HG03280 (cell line): ENCODE measurements at regions not wholly inside any gene's neighbourhood (a gene's known extent, or its start where the extent isn't known, plus 50 kb on each side); places are given as distances from the start of the nearest gene placed in this dataset.

Source experiments
- ATAC-seq: cut with Tn5 transposase; IDR thresholded peaks from one replicate; pipeline ENCODE4 v1.9.1; 2021; ENCODE audit warnings: mild to moderate bottlenecking, moderate library complexity; ENCODE audit not compliant: unreplicated experiment

DNA sequence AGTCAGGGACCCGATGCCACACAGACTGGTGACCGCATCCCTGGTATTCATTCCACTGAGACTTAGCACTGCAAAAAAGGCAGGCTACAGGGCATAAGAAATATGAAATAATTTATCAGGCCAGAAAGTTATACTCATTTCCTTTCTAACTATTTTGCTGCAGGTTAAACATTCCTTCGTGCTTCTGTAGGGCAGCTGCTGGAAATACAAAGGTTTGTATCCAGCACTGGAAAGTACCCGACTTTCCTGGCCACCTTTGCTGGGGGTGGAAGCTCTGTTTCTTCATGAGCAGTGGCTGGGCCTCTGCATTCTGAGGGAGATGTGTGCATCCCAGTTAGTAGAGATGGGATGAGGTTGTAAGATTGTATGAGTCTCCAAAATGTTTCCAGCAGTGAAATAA lies 478.6 kb upstream of the WWC1 start:
- ATAC-seq, result no peak

DNA sequence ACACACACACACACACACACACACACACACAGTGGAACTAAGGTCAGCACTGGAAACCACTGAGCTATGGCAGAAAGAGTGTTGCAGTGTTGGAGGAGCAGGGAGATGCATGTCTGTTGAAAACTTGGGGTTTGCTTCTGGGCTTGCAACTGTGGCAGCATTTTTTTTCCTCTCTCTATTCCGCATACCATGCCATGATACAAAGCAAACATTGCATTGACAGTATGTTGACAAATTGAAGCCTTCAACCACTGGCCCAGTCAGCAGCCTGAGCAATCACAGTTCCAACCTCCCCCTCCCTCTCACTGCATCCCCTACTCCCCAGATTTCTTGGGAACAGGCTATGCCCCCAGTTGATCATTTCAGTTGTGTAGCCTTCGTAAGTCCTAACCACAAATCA lies 478.1 kb upstream of the WWC1 start:
- no peak for ATAC-seq

DNA sequence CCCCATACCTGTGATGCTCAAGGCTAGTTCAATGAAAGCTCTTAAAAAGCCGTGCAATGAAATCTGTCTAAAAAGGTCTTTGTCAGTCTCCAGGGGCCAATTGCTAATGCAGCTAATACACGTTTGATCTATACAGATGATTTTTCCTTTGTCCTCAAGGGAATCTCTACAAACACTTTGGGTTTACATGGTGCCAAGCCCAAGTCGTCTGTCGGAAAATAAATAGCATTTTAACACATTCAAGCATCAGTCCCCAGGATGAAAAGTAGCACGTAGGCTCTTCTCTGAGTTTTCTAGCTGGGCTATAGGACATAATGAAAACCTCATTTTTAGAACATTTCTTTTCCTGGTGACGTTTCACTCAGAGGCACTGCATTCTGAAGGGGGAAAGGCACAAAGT lies 477.4 kb upstream of the WWC1 start:
- no peak for ATAC-seq

DNA sequence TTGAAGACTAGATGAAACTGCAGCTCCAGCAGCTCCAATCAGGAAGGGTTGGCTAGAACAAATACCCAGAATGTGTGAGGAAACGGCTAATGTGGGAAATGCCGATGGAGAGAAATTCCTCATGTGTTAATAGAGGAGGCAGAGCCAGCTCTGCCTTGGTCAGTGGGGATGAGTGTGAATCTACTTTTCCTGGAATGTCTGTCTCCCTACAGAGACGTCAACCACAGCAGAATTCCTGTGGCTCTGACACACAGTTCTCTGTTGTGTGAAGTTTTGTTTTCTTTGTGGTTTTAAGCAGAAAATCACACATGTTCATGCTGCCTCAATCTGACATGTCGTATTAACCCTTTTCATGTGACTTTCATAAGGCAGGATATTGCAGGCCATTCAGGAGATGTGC lies 476.6 kb upstream of the WWC1 start:
- no peak for ATAC-seq

DNA sequence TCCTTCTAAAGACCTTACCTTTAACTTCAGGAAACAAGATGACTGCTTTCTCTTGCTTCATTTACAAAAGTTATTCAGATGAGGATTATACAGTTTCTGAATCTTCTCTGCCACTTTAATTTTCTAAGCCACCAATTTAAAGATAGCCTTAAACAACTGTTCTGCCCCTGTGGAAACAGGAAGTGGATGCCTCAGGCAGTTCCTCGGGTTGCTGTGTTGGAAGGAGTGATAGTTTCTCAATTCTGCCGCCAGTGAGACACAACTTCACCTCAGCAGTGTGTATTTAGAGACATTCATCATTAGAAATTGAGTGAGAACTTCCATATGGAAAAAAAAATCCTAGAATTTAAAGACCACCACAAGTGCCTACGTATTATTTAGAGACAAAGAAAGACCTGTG lies 475.1 kb upstream of the WWC1 start:
- no peak for ATAC-seq

DNA sequence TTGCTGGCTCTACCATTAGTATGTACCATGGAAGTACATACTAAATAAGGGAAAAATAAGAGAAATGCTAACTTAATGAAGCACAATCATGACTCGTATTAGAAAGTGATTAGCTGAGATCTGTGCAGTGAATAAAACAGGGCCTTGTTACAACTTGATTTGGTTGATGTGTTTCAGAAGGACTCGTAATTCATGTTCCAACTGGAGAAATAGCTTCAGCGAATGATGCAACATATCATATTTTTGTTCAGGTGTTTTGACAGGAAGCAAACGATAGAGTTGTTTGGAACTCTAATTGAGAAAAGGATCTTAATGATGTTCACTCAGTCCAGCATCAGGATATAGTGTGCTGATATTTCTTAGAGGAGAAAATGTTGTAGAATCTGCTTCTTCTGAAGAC lies 474.6 kb upstream of the WWC1 start:
- no peak for ATAC-seq

DNA sequence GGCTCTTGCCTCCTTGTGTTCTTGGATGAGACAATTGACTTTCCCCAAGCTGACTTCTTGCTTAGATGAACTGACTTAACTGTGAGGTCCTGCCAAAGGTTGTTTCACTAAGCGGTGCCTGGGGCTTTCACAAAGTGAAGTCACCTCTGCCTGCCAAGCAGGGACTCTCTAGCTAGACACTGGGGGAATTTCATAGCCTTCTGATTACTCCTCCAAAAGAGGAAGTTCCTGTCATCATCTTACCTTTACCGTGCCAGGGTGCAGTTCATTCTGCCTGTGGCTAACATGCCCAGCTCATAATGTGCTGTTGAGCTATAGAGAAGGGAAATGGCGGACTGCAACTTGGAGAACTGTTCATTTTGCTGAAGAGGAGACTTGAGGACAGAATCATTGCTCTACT lies 472.0 kb upstream of the WWC1 start:
- peak; percentile 72 for ATAC-seq

DNA sequence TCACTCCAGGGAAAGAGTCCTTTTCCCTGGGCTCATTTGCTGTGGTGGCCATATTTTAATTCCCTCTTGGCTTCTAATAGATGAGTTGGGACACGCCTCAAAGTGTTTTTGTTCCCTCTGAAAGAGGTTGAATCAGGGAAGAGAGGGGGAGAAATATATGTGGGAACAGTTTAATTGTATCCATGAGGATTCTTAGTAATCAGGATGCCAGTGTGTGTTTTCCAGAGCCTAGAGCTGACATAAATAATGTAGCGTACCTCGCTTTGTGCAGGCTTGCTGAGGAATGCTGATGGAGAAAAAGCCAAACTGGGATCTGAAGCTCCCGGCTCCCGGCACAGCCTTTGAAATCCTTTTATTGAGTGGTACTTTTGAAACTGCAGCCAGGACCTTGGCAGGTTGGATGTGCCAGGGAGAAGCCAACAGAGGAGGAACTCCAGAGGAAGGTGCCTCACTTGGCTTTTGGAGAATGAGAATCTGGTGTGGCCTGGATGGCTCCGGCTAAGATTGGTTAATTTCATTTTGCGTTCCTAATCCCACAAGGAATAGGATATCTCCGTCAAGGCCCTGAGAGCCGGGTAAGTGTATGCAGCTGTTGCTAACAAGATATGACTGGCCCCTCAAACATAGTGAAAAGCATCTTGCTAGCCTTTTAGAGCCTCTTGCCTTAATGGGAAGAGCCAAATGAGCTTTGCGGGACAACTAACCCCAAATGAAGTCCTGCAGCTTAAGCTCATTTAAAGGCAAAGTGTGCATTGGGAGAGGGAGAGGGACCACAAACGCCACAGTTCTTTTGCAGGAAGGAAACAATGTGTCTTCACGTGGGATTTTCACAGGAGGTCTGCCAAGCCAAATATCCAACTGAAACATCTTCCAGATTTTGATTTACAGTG lies 471.1 kb upstream of the WWC1 start:
- ATAC-seq, result no peak

DNA sequence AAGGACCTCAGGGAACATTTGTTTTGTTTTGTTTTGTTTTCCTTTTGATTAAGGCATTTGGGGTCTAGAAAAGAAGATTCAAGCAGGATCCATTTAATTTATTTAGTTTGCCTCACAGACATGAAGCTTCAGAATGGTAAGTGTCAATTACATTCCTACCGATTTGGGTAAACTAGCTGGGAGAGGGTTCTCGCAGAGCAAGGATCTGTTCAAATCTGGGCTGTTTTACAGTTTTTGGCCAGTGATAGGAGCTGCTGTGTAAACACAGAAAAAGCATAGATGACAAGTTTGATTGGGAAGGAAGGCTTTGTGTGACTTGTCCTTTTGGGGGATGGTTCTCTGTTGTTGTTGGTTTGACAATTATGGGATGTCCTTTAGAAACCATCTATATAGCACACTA lies 470.3 kb upstream of the WWC1 start:
- no peak for ATAC-seq

DNA sequence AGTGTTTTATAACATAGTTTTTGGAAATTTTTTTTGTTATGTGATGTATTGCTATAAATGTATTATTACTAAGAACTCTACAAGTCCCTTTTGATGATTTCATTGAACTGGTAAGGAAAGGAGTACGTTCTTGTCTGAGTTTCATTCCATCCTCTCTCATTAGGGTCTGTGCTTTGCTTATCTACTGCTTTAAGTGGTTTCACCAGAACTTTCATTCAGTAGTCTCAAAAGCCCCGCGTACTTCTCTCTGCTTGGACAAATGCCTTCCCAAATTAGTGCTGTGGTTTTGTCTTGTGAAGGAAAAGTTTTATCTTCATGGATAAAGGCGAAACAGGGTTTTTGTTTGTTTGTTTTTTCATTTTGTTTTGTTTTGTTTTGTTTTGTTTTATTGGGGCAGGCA lies 469.8 kb upstream of the WWC1 start:
- no peak for ATAC-seq

DNA sequence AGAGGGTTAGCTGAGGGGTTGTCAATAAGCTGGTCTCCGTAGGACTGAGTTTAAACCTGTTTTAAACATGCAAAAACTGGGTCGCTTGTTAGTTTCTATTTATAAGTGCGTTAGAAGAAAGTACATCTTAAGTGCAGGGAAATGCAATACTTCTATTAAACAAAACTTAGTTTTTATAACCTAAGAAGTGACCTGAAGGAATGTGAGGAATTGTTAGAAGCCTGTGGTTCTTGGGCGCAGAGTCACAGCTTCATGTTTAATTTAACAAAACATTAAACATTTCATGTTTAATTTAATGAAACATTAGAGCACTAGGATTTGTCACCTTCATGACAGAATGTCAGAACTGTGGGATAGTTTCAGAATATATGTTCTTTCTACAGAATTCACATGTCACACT lies 469.2 kb upstream of the WWC1 start:
- no peak for ATAC-seq

DNA sequence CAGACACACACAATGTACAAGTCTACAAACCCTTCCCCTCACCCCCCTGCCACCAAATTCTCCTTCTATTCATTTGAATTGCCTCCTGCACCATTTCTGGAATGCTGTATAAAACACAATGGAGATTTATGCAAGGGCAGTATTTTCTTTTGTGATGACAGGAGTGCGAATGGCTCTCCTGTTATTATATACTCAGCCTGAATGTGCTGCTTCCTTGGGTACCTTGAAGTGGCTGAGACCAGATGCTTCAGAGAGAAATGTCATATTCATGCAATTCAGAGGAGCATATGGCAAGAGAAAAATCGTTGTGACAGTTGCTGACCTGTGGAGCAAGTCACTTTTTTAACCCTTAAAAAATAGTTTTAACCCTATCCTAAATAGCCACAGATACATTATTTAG lies 468.0 kb upstream of the WWC1 start:
- no peak for ATAC-seq

DNA sequence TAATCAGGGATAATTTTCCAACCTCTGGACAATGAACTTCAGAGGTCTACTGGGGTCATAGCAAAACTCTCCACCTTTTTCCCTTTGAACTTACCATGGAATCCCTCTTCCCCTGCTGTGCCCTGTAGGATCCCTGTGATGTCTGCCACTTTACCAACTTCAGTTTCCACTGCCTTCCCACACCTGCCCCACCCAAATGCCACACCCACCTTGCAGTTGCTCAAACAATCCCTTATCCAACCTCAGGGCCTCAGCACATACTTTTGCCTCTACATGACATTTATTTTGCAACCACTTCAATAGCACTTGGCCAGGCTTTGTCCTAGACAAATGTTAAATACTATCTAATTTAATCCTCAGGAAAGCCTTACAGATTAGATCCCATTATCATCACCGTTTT lies 463.7 kb upstream of the WWC1 start:
- no peak for ATAC-seq

DNA sequence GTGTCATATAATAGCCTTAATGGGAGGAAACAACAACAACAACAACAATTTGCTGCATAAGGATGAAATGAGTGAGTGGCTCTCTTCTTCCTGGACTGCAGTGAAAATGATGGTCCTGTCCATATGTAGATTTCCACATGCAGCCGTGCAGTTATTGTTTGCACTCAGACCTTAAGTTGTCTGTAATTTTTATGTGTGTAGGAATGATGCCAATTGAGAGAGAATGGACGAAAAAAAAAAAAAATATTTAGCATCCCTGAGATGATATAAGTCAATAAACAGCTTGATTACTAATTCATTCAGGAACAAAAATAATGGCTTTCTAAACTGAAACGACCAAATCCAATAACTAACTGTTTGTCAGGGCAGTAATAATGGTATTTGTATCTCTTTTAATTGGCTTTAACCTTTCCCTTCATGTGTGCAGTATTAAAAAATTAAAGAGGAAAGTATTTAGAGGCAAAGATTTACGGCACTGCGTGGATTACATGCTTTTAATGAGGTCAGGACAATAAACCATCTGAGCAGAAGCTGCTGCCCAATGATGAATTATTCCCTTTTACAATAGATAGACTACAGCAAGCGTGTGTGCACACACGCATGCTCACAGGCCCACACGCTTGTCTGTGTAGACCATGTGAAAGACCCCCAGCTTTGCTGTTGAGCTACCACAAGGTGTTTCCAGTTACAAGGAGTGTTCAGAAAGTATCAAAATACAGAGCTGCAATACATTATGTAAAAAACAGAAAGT lies 459.5 kb upstream of the WWC1 start:
- no peak for ATAC-seq

DNA sequence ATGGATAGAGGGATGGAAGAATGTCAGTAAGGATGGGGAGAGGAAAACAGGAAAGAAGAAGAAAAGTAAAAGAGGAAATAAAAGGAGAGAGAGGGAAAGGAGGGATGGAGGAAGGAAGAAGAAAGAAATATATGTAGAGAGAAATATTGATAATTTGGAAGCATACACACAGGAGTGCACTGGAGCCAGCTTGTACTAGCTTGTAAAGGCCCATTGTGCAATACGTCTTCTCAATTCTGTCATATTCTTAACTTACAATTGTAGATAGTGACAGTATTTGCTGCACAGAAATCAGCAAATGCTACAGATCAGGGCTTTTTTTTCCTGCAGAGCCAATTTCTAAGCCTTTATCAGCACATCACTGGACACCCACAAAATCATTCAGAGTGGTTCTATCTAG lies 458.8 kb upstream of the WWC1 start:
- ATAC-seq, result no peak

DNA sequence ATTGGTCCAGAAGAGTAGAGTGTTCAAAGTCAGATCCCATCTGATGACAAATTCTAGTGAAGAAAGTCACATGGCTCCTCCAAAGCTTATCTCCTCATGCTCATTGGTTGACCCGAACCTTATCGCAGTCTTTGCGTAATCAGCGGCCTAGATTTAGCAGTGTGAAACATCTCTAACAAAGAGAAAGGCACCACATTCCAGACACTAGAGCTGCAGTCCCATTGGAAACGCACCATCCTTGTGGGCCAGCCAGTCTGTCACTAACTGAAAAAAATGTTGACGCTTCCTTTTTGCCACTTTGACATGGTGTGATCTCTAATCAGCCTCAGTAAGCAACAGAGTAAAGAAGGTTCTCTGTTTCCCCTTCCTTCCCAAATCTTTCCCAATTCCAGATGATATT lies 458.0 kb upstream of the WWC1 start:
- no peak for ATAC-seq

DNA sequence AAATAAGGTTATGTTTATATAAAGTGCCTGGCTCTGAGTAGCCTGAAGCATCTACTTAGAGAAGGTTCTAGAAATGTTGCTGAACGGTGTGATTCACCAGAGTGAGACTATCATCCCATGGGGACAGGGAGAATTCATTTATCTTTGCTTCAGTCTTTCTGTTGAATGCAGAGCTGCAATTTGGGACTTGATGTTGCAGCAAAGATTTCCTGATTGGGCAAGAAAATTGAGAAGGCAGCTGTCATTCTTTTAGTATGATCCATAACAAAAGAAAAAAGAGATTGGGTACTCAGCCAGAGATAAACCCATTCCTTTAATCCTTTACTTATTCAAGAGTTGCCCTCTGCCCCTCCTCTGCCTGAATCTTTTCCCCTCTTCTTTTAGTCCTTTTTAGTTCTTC lies 456.3 kb upstream of the WWC1 start:
- ATAC-seq, result no peak

DNA sequence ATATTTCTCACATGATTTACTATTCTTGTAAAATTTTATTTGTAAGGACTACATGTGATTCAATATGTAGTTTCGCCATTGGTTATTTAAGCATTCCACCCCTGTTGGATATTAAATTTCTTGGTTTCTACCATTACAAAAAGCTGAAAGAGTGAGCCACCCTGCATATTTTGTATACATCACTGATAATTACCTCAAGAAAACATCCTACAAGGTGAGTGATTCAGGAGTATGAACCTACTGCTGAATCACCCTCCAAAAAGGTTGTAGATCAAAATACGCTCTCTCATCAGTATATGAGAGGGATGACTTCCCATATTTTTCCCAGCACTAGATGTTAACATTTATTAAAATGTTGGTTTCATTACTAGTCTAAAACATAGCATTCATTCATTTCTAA lies 454.3 kb upstream of the WWC1 start:
- ATAC-seq, result no peak

DNA sequence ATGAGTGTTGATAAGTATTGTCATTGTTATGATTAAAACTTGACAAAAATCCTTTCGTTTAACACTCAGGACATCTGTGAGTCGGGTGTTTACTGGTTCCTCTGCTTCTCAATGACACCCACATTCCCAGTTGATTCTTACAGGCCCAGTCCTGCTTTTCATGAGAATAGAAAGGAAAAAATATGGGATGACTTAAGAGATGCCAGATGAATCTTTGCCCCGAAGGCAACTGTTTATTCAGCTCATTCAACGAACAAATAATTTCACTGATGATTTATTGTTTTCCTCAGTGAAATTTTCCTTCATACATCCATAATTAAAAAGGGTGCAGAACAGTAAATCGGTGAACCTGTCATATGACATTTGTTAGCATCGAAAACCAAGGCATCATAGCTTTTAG lies 452.4 kb upstream of the WWC1 start:
- no peak for ATAC-seq

DNA sequence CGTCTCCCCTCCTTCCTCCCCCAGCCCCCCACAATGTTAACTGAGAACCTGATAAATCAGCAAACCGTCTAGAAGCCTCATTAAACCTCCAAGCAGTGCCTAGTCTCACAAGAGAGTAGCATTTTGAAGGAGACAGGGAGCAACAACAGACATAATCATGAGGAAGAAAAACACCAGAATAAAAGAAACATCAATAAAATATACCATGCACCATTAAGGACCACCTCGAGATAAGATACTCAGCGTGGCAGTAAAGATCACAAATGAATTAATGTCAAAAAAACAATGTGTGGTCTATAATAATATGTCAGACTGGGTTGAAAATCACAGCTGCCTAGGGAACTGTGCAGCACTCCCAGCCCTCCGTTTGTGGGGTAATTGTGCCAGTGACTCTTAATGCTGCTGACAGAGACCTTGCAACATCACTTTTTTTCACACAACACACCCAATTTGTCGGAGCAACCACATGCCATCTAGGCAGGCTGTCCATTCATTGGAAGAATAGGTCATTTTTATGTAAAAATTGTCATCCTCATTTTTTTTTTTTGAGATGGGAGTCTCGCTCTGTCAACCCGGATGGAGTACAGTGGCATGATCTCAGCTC lies 450.8 kb upstream of the WWC1 start:
- no peak for ATAC-seq

DNA sequence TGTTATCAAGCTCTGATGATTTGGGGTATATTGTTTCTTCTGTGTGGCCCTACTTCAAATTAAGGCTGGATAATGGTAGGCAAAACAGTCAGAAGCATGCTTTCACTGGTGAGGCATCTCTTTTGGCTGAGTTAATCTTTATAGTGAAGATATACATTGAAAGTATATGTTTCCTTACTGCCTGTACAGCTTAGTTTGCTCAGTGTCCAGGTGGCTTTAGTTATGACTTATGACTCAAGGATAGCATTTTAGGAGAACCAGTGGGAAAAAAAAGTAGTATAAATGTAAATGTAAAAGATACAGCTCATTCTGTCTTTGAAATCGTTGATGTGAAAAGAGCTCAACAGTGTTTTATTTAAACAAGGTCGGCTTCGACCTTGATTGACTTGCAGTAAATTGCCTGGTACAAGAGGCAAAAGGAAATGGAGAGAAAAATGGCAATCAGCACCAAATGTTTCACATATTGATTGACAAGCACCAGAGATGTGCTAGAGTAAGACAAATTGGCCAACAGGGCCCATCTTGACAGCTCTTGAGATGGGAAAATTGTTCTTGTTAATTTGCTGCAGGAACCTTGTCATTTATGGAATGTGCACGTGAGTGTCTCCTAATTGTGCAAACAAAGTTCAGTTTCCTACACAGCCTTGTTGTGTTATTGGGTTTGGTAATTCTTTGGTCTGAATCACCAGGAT lies 447.4 kb upstream of the WWC1 start:
- ATAC-seq, result no peak
